HG03108 (cell line): ENCODE measurements at regions not wholly inside any gene's neighbourhood (a gene's known extent, or its start where the extent isn't known, plus 50 kb on each side); places are given as distances from the start of the nearest gene placed in this dataset.
"Not testable (repeated sequence)": the region's sequence is repeated elsewhere in the genome, so short reads cannot be mapped to it uniquely, and the experiment has no call there.

Experiments
- ATAC-seq: cut with Tn5 transposase; IDR thresholded peaks from one replicate; pipeline ENCODE4 v1.9.1; 2021; ENCODE audit warnings: moderate library complexity; ENCODE audit not compliant: unreplicated experiment

- no peak for ATAC-seq
Observed at GRCh38 chr21:39004634-39005501, 178.4 kb downstream of the PSMG1 start.

DNA sequence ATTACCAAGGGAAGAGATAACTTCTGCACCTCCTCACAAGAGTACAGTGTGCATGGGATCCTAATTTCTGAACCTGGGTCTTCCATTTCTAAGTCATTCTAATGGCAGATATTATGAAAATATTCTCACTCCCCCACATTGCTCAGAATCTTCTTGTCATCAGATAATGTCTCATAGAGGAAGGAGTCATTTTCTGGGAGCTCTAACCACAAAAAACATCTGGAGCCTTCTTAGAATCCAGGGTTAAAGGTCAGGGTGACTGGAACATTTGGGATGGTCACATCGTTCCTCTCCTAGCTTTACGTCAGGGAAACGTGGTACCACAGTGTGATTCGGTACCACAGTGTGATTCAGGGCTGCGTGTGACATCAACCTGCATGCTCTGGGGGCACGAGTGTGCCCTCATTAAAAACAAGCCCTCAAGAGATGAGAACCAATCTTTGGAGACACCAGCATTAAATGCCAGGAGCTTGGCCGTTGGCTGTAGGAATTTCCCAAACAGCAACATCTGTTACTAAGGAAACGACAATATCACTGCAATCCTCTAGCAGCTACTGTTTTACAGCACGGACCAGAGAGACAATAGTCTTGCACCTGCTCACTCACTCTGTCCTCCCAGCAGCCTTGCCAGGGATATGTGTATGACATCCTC is 179.1 kb downstream of the PSMG1 start:
- no peak for ATAC-seq

GRCh38 chr21:39001341-39001740 is 181.9 kb downstream of the PSMG1 start:
- ATAC-seq = no peak

- no peak for ATAC-seq
Observed at GRCh38 chr21:39000496-39000895, 182.8 kb downstream of the PSMG1 start.

DNA sequence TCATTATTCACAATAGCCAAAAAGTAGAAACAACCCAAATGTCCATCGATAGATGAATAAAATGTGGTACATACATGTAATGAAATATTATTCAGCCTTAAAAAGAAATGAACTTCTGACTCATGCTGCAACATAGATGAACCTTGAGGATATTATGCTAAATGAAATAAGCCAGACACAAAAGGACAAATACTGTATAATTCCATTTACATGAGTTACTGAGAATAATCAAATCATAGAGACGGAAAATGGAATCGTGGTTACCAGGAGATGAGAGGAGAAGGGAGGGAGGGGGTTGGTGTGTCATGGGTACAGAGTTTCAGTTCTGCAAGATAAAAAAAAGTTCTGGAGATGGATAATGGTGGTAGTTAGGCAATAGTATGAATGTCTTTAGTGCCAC is 184.1 kb downstream of the PSMG1 start:
- no peak for ATAC-seq

GRCh38 chr21:38998281-38998680 is 185.0 kb downstream of the PSMG1 start:
- ATAC-seq = not testable (repeated sequence)

- not testable (repeated sequence) for ATAC-seq
Observed at GRCh38 chr21:38997843-38998175, 185.4 kb downstream of the PSMG1 start.

GRCh38 chr21:38997051-38997842 is 186.0 kb downstream of the PSMG1 start:
- ATAC-seq = no peak

DNA sequence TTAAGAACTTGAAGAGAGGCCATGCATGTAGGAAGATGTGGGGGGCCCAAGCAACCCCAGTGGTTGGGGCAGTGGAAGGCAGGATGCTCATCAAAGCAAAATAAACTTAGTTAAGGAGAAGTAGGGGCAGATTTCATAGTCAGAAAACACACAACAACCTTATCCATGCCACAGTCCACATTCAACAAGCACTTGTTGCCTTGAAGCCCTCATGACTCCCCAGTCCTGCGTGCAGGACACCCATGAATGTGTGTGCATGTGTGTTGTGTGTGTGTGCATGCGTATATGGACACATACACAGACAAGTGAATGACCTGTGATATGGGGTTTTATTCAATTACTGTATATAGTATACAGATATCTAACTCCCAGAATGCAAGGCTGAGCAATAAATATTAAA is 186.9 kb downstream of the PSMG1 start:
- no peak for ATAC-seq

DNA sequence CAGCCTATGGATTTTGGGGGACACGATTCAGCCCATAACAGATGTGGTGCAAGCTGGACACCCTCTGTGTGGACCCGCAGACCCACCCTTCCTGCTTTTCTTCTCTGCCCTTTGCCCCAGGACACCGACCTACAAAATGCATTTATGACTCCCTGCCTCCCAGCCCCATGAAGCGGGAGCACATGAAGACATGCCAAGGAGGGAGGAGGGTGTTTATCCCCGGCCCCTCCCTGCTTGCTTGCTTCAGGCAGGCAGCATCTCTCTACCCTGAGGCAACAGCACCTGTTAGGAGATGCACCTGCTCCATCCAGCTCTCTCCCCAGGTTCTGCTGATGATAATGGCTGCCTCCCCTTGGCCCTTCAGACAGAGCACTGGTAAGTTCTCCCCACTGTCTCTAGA is 187.5 kb downstream of the PSMG1 start:
- ATAC-seq = no peak

GRCh38 chr21:38995071-38995669 is 188.1 kb downstream of the PSMG1 start:
- ATAC-seq = no peak

- ATAC-seq = no peak
Observed at GRCh38 chr21:38994042-38994441, 188.3 kb downstream of the ETS2 start.

GRCh38 chr21:38993561-38993960 is 187.8 kb downstream of the ETS2 start:
- ATAC-seq = no peak

DNA sequence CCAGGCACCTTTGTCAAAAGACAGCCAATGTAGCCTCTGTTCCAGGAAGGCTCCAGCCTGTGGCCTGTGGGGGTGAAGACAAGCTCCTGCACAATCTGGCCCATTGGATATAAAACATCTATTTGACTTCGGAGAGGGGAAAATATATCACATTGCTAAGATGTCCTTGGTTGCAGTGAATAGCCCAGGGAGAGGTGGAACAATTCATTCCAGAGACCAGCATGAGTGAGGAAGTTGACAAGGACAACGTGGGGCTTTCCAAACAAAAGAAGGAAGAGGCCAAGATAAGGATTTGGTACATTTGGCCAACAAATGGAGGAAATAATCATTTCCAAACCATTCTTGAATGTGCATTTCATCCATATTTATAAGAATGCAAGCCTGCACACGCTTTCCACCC is 187.0 kb downstream of the ETS2 start:
- ATAC-seq = no peak

GRCh38 chr21:38990424-38990794 is 184.7 kb downstream of the ETS2 start:
- no peak for ATAC-seq

DNA sequence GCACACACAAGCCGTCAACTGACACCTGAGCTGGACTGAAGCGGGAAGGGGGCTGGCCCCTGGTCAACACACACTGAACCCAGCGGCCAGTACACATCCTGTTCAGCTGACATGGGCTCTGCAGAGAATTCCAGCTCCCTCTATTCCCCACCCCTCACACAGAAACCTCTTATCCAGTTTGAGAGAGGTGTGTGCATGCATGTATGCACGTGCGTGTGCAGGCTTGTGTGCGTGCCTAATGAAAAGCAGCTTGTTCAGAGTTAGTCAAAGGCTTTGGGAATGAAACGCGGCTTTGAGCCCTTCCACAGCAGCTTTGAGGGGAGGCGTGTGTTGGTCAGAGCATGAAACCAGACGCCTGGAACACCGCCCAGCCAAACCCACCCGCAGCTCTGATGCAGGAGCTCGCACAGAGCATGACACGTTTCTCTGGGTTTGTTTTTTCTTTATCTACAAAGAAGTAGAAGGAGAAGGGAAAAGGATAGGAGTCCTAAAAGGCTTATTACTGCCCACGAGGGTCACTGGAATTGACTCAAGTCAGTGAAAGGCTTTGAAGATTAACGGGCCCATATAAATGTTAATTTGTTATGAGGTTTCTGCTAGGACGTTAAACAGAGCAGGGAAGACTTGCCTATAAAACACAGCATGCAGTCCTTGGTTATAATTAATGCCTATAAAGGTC is 184.2 kb downstream of the ETS2 start:
- ATAC-seq = no peak

GRCh38 chr21:38989379-38989744 is 183.6 kb downstream of the ETS2 start:
- ATAC-seq = no peak

- ATAC-seq = no peak
Observed at GRCh38 chr21:38988509-38989378, 183.0 kb downstream of the ETS2 start.

DNA sequence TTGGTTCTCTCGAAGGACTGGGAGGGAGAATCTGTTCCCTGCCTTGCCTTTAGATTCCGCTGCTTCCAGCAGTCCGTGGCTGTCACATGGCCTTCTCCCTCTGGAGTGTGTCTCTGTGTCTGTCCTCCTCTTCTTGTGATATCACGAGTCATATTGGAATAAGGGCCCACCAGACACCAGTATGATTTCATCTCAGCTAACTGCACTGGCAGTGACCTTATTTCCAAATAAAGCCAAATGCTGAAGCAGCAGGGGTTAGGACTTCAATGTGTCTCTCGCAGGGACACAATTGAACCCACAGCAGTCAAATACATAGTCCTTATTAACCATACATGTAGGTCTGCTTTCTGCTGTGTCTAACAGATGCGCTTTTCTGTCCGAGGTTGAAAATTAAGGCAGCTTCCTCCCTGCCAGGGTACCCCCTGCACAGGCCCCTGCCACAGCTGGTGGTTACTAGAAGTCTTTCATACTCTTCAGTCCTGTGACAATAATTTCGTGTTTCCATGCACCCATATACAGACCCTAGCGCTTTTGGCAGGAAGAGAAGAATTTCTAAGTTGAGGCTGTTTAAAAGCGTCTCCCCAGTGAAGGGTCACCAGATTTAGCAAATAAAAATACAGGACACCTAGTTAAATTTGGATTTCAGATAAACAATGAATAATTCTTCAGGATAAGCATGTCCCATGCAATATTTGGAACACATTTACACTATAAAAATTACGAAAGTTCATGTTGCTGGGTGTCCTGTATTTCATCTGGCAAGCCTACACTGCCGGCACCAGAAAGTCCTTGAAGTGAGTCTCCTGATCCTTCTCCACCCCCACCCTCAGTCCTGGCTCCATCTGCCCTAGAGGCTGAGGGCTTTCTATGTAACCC is 182.1 kb downstream of the ETS2 start:
- ATAC-seq = no peak
